ENCODE measurements at regions not wholly inside any gene's neighbourhood (a gene's known extent, or its start where the extent isn't known, plus 50 kb on each side); places are given as distances from the start of the nearest gene placed in this dataset.
A peak's percentile ranks its signal among the peaks of the same experiment; 100 is the strongest.

DNA sequence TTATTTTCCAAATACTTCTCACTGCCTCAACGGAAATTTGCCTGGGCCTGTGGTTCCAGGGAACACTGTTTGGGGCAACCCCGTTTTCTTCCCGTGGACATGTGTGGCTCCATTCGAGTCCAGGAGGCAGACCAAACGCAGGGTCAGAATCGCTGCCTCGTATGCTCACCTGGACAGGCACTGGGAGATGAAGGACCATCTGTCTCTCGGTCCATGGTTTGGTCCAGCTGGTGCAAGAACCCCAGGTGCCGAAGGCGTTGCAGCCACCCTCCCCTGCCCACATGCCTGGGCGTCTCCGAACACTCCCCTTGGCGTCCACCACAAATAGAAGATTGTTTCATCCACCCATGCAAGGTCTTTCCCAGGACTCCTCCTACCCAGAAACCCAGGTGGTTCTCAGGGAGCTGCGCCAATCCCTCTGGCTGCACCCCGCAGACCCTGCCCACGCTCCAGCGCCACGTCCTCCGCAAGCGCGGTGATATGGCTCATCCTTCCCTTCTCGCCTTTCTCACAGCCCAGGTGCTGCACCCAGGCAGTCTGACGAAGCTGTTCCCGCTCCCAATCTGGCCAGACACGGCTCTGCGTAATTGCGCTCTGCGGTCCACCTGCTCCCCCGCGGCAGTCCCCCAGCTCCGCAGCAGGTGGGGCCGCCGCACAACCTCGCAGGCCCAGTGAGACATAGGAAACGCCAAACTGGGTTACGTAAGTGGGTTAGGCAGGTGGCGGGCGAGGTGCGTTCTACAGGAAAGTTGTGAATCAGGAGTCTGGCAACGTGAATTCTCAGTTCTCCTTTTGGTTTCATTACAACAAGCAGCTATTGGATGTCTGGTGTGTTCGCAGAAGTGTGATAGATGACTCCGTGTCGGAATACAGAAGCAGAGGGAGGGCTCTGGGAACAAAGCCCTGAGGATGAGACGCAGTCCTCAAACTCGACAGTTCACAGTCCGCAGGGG is 146.2 kb upstream of the ECI2 start (continued):
- TF ChIP-seq, protein P1, sequence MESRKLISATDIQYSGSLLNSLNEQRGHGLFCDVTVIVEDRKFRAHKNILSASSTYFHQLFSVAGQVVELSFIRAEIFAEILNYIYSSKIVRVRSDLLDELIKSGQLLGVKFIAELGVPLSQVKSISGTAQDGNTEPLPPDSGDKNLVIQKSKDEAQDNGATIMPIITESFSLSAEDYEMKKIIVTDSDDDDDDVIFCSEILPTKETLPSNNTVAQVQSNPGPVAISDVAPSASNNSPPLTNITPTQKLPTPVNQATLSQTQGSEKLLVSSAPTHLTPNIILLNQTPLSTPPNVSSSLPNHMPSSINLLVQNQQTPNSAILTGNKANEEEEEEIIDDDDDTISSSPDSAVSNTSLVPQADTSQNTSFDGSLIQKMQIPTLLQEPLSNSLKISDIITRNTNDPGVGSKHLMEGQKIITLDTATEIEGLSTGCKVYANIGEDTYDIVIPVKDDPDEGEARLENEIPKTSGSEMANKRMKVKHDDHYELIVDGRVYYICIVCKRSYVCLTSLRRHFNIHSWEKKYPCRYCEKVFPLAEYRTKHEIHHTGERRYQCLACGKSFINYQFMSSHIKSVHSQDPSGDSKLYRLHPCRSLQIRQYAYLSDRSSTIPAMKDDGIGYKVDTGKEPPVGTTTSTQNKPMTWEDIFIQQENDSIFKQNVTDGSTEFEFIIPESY (CRISPR knock-in tag; IDR thresholded peaks at IDR 0.05), result peak; percentile 77; the same call in 1 of the 2 replicates
- TF ChIP-seq ZNF133 (CRISPR knock-in tag; IDR thresholded peaks at IDR 0.05) (no peak), ARID1B (IDR thresholded peaks at IDR 0.05) (no peak), TSHZ1 (CRISPR knock-in tag; IDR thresholded peaks at IDR 0.05) (no peak)

Data from K562 (cell line).